ENCODE measurements at regions not wholly inside any gene's neighbourhood (a gene's known extent, or its start where the extent isn't known, plus 50 kb on each side); places are given as distances from the start of the nearest gene placed in this dataset.
"Not testable (repeated sequence)": the region's sequence is repeated elsewhere in the genome, so short reads cannot be mapped to it uniquely, and the experiment has no call there.

DNA sequence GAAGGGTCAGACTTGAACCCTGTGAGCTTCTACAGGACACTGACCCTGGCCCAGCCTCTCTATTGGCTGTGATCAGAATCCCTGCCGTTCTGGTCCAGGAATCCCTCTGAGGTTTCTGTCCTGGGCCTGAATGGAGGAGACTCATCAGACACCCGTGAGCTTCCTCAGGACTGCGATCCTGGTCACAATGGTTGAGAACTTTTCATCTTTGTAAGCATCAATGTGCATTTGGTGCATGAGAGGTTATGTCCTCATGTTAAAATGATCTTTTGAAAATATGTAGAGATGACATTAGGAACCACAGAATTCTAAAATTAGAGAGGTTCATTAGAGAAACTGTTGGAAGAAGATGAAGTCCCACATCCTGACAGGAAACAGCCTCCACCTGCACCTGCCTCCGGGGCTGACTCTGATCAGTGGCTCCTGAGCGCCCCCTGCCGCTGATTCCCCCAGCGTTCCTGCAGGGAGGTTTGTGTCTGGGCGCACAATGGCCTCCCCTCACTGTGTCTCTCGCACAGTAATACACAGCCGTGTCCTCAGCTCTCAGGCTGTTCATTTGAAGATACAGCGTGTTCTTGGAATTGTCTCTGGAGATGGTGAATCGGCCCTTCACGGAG, 1148.2 kb downstream of the TMEM121 start:
- DNase-seq = peak in 10 of 14 experiments; percentile 6 to 70 (median 64)
- TF ChIP-seq, protein P1, sequence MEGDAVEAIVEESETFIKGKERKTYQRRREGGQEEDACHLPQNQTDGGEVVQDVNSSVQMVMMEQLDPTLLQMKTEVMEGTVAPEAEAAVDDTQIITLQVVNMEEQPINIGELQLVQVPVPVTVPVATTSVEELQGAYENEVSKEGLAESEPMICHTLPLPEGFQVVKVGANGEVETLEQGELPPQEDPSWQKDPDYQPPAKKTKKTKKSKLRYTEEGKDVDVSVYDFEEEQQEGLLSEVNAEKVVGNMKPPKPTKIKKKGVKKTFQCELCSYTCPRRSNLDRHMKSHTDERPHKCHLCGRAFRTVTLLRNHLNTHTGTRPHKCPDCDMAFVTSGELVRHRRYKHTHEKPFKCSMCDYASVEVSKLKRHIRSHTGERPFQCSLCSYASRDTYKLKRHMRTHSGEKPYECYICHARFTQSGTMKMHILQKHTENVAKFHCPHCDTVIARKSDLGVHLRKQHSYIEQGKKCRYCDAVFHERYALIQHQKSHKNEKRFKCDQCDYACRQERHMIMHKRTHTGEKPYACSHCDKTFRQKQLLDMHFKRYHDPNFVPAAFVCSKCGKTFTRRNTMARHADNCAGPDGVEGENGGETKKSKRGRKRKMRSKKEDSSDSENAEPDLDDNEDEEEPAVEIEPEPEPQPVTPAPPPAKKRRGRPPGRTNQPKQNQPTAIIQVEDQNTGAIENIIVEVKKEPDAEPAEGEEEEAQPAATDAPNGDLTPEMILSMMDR (IDR thresholded peaks at IDR 0.05) = peak; percentile 23
- H3K27ac Mint-ChIP-seq; intact Hi-C loops (cut with DNase I, micrococcal nuclease); POLR2A ChIA-PET; H3K27ac ChIP-seq (ENCODE audit: low read depth in 1 of 2, low read length in 2 of 2); H3K36me3 ChIP-seq (ENCODE audit: insufficient read depth, low read length); H3K9me3 Mint-ChIP-seq; H3K4me1 ChIP-seq (ENCODE audit: insufficient read depth, low read length); H3K4me3 ChIP-seq (ENCODE audit: low read length); H3K9me3 ChIP-seq (ENCODE audit: control insufficient read depth in 1 of 2, insufficient read depth in 1 of 2, low read length in 2 of 2); H3K36me3 Mint-ChIP-seq (ENCODE audit: low read depth); ATAC-seq (ENCODE audit: poor library complexity); H3K27me3 ChIP-seq (ENCODE audit: control insufficient read depth in 1 of 2, insufficient read depth in 2 of 2, low read length in 2 of 2); H3K4me3 Mint-ChIP-seq; H3K4me1 Mint-ChIP-seq (ENCODE audit: low read depth): not testable (repeated sequence)
- H3K27me3 Mint-ChIP-seq = peaks cover 19% of the 10 kb centered on the region
- CTCF ChIA-PET = interaction anchor here (0.7 kb wide), 1 partner anchor 10 kb away, joined by 4 read pairs; no protein-coding TSS in a partner anchor

DNA sequence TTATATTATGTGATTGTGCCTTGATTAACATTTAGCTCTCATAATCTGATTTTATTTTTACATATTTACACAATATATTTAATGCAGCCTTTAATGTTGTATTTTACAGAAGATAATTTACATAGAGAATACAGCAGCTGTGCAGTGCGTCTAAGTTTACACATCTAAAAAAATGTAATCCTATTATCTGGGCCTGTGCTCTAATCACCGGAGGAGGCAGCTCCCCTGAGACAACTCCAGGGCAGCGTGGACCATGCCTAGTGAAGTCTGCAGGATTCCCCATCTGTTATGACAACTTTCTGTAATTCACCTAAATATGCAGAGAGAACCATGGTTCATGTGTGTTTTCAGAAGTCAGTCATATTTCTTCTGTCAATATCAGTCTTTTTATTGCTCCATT, 1149.3 kb downstream of the TMEM121 start:
- H3K9me3 ChIP-seq (ENCODE audit: control insufficient read depth in 1 of 2, insufficient read depth in 1 of 2, low read length in 2 of 2); H3K4me1 Mint-ChIP-seq (ENCODE audit: low read depth); DNase-seq; H3K36me3 ChIP-seq (ENCODE audit: insufficient read depth, low read length); intact Hi-C loops (cut with DNase I, micrococcal nuclease); H3K4me1 ChIP-seq (ENCODE audit: insufficient read depth, low read length); H3K36me3 Mint-ChIP-seq (ENCODE audit: low read depth); H3K27ac Mint-ChIP-seq; H3K27me3 ChIP-seq (ENCODE audit: control insufficient read depth in 1 of 2, insufficient read depth in 2 of 2, low read length in 2 of 2); ATAC-seq (ENCODE audit: poor library complexity); H3K4me3 ChIP-seq (ENCODE audit: low read length); H3K4me3 Mint-ChIP-seq; H3K27me3 Mint-ChIP-seq; H3K27ac ChIP-seq (ENCODE audit: low read depth in 1 of 2, low read length in 2 of 2); POLR2A ChIA-PET; H3K9me3 Mint-ChIP-seq: not testable (repeated sequence)
- CTCF ChIA-PET = interaction anchor here (1.0 to 1.4 kb wide), 2 partner anchors 12 to 18 kb away, joined by 3 to 6 read pairs; no protein-coding TSS in a partner anchor

DNA sequence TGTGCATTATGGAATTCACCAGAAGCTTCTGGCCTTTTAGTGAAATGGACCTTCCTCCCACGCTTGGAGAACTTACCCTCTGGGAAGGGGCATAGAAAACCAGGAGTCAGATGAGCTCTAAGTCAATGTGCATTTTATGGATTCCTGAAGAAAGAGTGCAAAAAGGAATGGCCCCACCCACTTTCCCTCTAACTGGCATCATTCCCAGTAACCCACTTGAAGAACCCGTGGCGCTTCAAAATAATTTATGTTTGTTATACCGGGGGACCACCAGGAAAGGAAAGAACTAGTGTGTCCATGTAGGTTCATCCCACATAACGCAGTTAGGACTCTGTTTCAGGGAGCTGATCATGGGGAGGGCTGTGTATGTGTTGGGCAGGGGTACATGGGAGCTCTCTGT, 1153.4 kb downstream of the TMEM121 start:
- no peak for ATAC-seq (ENCODE audit: poor library complexity)
- DNase-seq = no peak
- no peak overlapping the region for H3K27ac Mint-ChIP-seq
- Histone ChIP-seq H3K4me1 (ENCODE audit: insufficient read depth, low read length) (peaks cover under 1% of the 10 kb centered on the region), H3K27ac (ENCODE audit: low read depth in 1 of 2, low read length in 2 of 2) (no peak overlapping the region), H3K4me3 (ENCODE audit: low read length) (no peak overlapping the region), H3K9me3 (ENCODE audit: control insufficient read depth in 1 of 2, insufficient read depth in 1 of 2, low read length in 2 of 2) (no peaks in the 10 kb centered on the region), H3K36me3 (ENCODE audit: insufficient read depth, low read length) (no peaks in the 10 kb centered on the region), H3K27me3 (ENCODE audit: control insufficient read depth in 1 of 2, insufficient read depth in 2 of 2, low read length in 2 of 2) (peaks cover 0 to 6% of the 10 kb centered on the region in 2 experiments)
- ChIA-PET POLR2A (no interaction called here), CTCF (interaction anchor here (1.2 kb wide), 1 partner anchor 18 kb away, joined by 4 read pairs; no protein-coding TSS in a partner anchor)
- H3K27me3 Mint-ChIP-seq = no peaks in the 10 kb centered on the region
- TF ChIP-seq, protein P1 (IDR thresholded peaks at IDR 0.05) = no peak
- no peaks in the 10 kb centered on the region for H3K4me1 Mint-ChIP-seq (ENCODE audit: low read depth)
- intact Hi-C loops (cut with DNase I, micrococcal nuclease) = no loop called here
- H3K36me3 Mint-ChIP-seq (ENCODE audit: low read depth) = no peaks in the 10 kb centered on the region
- no peak overlapping the region for H3K4me3 Mint-ChIP-seq
- H3K9me3 Mint-ChIP-seq = no peaks in the 10 kb centered on the region

DNA sequence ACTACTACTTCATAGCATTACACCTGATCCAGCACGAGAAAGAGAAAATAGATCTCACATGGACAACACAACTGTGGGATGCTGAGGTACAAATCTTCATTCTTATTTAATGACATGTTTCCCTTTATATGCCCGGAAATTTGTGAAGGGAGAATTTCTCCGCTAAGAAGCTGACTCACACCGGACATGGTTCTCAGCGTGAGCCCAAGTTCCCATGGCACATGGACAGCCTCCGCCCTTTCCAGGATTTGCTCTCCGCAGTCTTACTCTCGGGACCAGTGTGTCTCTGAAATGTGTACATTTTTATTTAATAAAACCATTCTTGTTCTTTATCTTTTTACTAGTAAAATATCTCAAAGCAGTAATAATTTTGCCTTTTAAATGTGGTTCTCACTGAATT, 1154.8 kb downstream of the TMEM121 start:
- DNase-seq (no peak), ATAC-seq (ENCODE audit: poor library complexity) (no peak)
- Mint-ChIP-seq H3K27ac (no peak overlapping the region), H3K4me1 (ENCODE audit: low read depth) (no peaks in the 10 kb centered on the region), H3K4me3 (no peak overlapping the region), H3K27me3 (peaks cover 9% of the 10 kb centered on the region), H3K36me3 (ENCODE audit: low read depth) (no peaks in the 10 kb centered on the region), H3K9me3 (no peaks in the 10 kb centered on the region)
- ChIA-PET CTCF (no interaction called here), POLR2A (no interaction called here)
- H3K4me1 ChIP-seq (ENCODE audit: insufficient read depth, low read length) = no peaks in the 10 kb centered on the region
- no peak overlapping the region for H3K4me3 ChIP-seq (ENCODE audit: low read length)
- no peaks in the 10 kb centered on the region for H3K36me3 ChIP-seq (ENCODE audit: insufficient read depth, low read length)
- intact Hi-C loops (cut with DNase I, micrococcal nuclease) = no loop called here
- no peak overlapping the region for H3K27ac ChIP-seq (ENCODE audit: low read depth in 1 of 2, low read length in 2 of 2)
- H3K9me3 ChIP-seq (ENCODE audit: control insufficient read depth in 1 of 2, insufficient read depth in 1 of 2, low read length in 2 of 2) = no peaks in the 10 kb centered on the region
- TF ChIP-seq, protein P1 (IDR thresholded peaks at IDR 0.05) = no peak
- peaks cover 6% of the 10 kb centered on the region in 2 experiments for H3K27me3 ChIP-seq (ENCODE audit: control insufficient read depth in 1 of 2, insufficient read depth in 2 of 2, low read length in 2 of 2)

Measured in CD4-positive, alpha-beta T cell (primary cell).